HG03565 (cell line): ENCODE measurements at regions not wholly inside any gene's neighbourhood (a gene's known extent, or its start where the extent isn't known, plus 50 kb on each side); places are given as distances from the start of the nearest gene placed in this dataset.
"Not testable (repeated sequence)": the region's sequence is repeated elsewhere in the genome, so short reads cannot be mapped to it uniquely, and the experiment has no call there.

ENCODE experiments used
- ATAC-seq: cut with Tn5 transposase; IDR thresholded peaks from one replicate; pipeline ENCODE4 v1.9.1; 2021; ENCODE audit warnings: mild to moderate bottlenecking, moderate library complexity; ENCODE audit not compliant: unreplicated experiment

DNA sequence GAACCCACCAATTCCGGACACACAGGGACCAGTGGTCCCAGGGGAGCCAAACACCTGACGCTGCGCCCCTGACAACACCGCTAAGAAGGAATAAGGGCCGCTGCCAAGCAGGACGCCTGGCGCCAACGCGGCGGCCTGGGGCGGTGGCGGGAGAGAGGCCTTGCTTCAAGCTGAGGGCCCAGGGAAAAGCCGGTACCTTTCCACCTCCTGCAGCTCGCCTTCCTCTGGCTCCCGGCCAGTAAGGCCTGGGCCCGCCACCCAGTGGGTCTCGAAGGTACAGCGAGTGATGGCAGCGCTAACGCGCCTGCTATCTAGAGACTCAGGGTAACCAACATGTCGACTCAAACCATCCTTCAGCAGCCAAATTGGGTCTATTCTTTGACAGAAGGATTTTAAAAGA, 1074.1 kb downstream of the SI start:
- no peak for ATAC-seq

DNA sequence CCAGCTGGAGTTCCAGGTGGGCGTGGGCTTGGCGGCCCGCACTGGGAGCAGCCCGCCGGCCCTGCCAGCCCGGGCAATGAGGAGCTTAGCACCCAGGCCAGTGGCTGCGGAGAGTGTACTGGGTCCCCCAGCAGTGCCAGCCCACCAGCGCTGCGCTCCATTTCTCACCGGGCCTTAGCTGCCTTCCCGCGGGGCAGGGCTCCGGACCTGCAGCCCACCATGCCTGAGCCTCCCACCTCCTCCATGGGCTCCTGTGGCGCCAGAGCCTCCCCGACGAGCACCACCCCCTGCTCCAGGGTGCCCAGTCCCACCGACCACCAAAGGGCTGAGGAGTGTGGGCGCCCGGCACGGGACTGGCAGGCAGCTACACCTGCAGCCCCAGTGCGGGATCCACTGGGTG, 1075.3 kb downstream of the SI start:
- not testable (repeated sequence) for ATAC-seq

- ATAC-seq, result no peak
Measured at GRCh38 chr3:163983940-163984339, 1094.4 kb downstream of the SI start.

DNA sequence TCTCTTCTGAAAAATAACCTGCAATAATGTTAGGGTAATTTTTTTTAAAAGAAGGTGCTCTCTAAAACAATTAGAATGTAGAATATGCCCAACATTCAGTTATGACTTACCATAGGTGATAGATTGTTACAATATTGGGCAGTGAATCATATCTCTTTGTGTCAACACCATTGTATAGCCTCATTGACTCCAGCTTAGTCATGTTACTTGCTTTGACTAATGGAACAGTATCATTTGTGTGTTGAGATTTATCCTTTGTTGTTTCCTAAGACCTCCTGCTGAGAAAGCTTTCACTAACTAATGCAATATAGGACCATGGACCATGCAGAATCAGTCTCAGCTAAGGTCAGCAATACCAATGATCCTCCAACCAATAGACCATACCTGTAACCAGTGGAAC, 1106.4 kb downstream of the SI start:
- ATAC-seq, result no peak

GRCh38 chr3:163957072-163957471, 1121.2 kb downstream of the SI start:
- ATAC-seq, result no peak

DNA sequence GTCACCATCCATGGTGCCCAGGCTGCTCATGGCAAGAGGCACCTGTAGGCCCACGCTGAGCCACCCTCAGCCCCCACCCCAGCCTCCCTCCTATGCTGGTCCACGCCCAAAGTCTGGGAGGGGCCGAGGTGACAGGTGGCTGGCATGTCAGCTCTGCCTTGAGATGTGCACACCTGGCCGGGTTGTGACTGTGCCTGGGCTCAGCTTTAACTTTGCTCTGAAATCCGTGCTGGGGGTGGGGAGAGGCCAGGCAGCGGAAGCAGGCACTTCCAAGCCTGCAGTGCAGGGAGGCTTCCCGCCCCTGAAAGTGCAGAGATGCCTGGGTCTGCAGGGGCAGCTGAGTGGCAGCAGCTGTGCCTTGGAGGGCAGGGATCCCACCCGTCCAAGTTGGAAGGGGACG, 1124.8 kb downstream of the SI start:
- no peak for ATAC-seq

- no peak for ATAC-seq
Measured at GRCh38 chr3:163952499-163952898, 1125.8 kb downstream of the SI start.

GRCh38 chr3:163951397-163951987, 1126.8 kb downstream of the SI start:
- no peak for ATAC-seq

DNA sequence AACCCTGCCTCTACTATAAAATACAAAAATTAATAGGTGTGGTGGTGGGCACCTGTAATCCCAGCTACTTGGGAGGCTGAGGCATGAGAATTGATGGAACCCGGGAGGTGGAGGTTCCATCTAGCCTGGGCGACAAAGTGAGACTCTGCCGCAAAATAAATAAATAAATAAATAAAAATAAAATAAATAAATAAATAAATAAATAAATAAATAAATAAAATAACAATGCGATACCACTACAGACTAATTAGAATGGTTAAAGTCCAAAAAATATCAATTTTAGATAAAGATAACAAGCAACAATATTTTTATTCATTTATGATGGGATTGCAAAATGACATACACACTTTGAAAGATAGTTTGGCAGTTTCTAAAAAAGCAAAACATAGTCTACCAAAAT, 1131.5 kb downstream of the SI start:
- no peak for ATAC-seq

DNA sequence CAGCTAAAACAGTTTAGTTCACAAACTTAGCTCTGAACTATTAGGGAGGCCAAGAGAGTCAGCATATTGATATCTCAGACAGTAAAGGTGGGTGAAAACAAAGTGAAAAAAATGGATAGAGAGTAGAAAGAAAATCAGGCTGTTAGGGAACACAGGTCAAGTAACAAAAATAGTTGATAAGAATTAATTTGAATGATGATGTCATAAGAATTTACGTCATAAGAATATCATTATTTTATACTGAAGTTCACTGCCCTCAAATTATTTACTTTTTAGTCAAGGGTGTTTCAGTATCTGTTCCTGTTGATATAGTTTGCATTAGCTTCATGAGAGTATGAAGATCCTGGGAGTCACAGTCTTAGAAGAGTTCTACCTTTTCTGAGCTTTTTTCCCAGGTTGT, 1134.6 kb downstream of the SI start:
- no peak for ATAC-seq

- no peak for ATAC-seq
Measured at GRCh38 chr3:163939926-163940325, 1138.4 kb downstream of the SI start.

DNA sequence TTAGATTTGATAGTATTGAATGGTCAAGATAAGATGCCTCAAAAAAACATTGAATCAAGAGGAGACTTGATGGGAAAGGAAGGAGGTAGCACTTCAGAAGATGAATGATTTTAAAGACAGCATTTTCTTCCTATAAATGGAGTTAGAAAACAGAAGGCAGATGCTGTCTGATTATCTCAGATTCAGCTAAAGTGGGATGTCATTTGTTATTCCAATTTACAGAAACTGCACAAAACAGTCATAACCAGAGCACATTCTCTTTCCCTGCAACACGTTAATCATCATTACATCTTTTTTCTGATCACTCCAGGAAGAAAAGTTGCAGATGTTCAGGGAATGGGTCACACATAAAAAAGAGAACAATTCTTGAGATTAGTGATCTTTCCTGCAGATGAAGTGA, 1141.8 kb downstream of the SI start:
- no peak for ATAC-seq

GRCh38 chr3:163935411-163935810, 1142.9 kb downstream of the SI start:
- ATAC-seq, result no peak

GRCh38 chr3:163929069-163929652, 1149.1 kb downstream of the SI start:
- ATAC-seq, result no peak

DNA sequence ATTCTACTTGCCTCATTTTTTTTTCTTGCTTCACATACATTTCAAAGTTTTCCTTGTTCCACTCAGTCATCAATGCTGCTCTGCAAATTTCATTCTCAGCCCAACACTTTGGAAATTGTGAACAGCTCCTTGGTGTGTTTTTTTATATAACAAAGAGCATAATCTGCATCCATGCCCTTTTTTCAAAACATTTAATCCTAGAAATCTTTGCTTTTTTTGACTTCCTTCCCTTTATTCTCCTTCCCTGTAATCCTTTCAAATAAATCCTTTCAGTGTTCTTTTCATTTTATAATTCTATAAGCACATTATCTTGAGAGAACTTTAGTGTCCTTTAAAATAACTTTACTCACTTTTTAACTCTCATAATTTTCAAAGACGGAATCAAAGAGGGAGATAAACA, 1150.8 kb downstream of the SI start:
- ATAC-seq, result no peak

DNA sequence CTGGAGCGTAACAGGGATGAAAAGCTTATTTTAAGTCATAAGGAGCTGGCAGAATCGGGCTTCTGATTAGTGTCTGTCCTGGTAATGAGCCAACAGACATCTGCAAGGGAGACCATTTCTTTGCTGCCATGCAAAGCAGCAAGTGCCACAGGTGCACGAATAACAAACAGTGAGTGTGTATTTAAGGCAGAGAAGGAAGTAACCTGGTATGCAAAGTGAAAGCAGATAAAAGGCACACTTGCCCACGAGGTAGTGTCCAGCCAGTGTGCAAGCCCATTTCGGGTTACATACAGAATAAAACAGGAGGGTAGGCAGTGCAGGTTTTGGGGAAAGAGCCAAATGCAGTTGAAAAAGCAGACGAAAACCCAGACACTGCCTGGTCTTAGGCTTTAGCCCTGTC, 1153.7 kb downstream of the SI start:
- ATAC-seq, result no peak

DNA sequence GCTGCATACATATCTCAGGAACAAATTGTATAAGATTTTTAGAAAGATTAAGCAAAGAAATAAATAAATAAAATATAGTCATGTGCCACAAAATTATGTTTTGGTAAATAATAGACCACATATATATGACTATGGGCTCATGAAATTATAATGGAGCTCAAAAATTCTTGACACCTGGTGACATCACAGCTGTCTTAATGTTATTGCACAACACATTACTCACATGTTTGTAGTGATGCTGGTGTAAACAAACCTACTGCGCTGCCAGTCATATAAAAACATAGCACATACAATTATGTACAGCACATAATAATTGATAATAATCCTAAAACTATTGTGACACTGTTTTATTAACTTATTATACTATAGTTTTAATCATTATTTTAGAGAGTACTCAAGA, 1159.1 kb downstream of the SI start:
- ATAC-seq, result no peak

GRCh38 chr3:163916596-163917560, 1161.4 kb downstream of the SI start:
- ATAC-seq, result no peak

- ATAC-seq, result no peak
Measured at GRCh38 chr3:163915280-163915679, 1163.0 kb downstream of the SI start.

GRCh38 chr3:163914567-163914966, 1163.7 kb downstream of the SI start:
- ATAC-seq, result no peak

DNA sequence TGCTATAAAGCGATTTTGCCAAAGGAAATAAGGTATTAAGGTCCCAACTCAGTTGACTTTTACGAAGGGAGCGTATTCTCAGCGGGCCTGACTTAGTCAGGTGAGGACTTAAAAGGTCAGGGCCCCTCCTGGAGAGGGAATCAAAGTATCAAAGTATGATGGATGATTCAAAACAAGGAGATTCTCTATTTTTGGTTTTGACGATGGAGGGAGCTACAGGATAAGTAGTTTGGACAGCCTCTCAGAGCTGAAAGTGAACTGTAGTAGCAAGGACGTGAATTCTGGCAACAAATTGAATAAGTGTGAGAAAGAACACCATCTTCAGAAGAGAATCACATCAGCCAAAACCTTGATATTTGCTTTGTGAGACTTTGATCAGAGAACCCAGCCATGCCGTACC, 1186.5 kb downstream of the SI start:
- ATAC-seq, result no peak

- no peak for ATAC-seq
Measured at GRCh38 chr3:163890661-163891060, 1187.6 kb downstream of the SI start.
